NCI-H774 (cell line): ENCODE measurements at regions not wholly inside any gene's neighbourhood (a gene's known extent, or its start where the extent isn't known, plus 50 kb on each side); places are given as distances from the start of the nearest gene placed in this dataset.
"Not testable (repeated sequence)": the region's sequence is repeated elsewhere in the genome, so short reads cannot be mapped to it uniquely, and the experiment has no call there.

Experiments
- DNase-seq: peaks from one replicate; lab custom pipeline; 2025; lab: John Stamatoyannopoulos, UW

DNA sequence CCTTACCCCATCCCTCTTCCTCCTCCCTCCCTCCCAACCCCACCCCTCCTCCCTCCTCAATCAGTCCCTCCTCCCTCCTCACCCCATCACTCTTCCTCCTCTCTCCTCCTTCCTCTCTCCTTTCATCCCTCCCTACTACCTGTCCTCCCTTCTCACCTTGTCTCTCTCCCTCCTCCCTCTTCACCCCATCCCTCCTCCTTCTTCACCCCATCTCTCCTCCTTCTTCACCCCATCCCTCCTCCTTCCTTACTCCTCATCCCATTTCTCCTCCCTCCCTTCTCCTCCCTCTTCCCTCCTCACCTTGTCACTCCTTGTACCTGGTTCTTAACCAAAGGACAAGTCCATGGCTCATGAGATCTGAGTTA is 222.4 kb downstream of the TTLL2 start:
- no peak for DNase-seq

- DNase-seq = no peak
Measured at GRCh38 chr6:167547751-167548150, 222.9 kb downstream of the TTLL2 start.

DNA sequence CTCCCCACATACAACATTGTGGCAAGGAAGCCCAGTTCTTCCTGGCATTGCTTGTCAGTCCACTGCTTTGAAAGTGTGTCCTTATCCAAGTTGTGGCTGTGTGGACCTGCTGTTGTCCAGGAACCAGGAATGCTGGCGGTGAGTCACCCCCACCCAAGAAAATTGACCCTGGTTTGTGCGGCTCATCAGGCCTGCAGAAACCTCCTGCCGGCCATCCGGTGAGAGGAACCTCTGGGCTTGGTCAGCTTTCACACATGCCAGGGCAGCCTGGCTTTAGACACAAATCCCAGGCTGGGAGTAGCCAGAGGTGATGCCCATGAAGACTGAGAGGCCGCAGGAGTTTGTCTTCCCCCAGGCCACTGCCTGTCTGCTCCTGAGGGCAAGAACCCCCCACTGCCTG is 223.6 kb downstream of the TTLL2 start:
- DNase-seq = no peak

- no peak for DNase-seq
Measured at GRCh38 chr6:167549213-167549612, 224.3 kb downstream of the TTLL2 start.

DNA sequence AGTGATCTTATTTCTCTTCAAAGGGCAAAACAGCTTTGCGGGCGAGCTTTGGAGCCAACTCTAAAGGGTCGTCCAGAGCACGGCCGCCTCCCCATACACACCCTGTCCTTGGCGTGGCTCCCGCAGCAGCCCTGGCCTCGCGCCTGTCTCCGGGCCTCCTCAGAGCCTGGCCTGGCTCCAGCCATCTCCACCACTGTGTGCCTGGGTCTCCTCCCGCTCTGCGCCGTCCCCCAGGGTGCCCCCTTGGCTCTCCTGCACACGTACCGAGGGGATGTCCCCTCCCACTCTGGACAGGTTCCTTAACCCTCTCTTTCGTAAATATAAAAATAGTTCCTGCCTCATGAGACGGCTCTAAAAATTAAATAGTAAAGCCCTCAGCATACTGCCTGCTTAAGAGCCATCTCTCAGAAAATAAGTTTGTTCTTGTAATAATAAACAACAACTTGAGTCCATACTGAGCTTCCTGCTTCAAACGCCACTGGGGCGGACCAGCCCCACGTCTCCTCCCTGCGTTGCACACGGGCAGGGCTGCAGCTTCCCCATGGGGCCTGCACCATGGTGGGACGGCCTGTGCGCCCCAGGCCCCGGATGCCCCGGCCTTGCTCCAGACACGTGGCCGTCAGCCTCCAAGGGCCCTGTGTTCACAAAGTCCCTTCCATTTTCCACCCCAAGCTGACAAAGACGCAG is 226.2 kb downstream of the TTLL2 start:
- DNase-seq = no peak

DNA sequence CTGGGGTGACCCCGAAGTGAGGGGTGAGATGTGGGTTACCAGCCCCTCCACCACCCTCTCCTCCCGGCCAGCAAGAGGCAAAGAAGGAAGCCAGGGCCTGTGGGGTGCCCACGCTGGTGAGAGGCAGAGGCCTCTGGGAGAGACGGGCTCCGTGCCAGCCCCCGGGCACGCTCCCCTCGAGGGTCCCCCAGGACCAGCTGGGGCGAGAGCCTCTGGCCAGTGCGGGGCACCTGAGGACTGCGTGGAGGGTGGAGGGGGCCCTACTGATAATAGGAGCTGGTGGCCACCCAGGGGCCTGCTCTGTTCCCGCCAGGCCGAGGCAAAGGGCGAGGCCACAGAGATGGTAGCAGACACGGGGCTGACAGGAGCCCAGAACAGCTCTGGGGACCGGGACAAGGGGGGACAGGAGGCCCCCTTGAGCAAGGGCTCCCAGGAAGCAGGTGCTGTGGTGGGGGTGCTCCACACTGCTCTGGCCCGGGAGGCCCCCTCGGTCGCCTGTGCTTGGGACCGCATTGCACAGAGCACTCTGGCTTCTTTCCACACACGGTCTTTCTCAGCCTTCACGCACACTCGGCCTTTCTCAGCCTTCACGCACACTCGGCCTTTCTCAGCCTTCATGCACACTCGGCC is 226.9 kb downstream of the TTLL2 start:
- no peak for DNase-seq

DNA sequence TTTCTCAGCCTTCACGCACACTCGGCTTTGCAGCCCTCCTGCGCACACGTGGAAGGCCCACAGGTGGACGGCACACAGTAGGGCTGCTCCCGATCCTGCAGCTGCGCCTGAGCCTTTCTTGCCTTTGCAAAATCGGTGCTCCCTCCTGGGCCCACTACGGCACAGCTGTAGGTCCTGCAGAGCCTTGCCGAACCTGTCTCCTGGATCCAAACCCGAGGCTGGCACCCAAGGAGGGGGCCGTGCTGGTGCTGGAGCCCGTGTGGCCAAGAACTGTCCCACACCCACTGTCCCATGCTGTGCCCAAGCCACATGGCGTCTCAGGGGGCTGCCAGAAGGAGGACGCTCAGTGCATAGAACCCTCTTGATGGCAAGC is 227.4 kb downstream of the TTLL2 start:
- DNase-seq = no peak

DNA sequence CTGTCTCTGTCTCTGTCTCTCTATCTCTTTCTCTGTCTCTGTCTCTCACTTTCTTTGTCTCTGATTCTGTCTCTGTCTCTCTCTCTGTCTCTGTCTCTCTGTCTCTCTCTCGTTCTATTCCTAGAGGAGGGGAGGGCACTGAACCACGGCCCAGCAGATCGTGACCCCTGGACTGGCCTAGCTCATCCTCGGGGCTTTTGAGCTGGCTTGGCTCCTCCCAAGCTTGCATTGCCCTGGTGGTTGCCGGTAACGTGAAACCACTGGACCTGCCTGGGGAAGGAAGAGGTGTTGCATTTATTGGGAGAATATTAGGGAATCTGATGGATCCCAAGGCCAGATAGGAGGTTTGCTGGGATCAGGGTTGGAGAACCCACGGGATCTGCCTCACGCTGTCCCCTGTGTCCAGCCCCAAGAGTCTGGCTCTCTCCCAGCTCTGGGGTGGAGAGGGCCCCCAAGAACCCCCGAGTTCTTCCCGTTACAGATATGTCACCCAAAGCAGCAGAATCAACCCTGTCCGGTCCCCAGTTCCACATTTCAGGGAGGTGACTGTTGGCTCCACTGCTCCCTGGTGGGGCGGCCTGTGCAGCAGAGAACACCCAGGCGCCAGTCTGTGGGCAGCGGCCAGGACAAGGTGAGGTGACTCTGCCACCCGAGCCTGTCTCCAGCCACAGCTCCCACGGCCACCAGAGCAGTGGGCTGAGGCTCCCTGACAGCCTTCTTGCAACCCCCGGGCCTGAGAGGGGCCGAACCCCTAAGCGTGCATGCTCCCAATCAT is 228.3 kb downstream of the TTLL2 start:
- no peak for DNase-seq

- no peak for DNase-seq
Measured at GRCh38 chr6:167553736-167554119, 228.8 kb downstream of the TTLL2 start.

DNA sequence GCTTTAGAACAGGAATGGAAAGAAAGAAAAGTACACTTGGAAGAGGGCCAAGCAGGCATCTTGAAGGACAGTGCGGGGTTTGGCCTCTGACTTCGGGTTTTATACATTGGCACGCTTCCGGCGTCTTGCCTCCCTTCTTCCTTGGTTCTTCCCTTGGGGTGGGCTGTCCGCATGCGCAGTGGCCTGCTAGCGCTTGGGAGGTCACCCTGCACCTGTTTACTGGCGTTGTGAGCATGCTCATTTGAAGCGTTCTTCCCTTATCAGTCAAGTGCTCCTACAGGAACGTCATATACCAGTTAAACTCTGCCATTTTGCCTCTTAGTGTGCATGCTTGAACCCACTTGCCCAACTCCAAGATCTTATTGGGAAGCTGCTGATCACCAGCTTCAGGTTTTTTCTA is 230.0 kb downstream of the TTLL2 start:
- no peak for DNase-seq

DNA sequence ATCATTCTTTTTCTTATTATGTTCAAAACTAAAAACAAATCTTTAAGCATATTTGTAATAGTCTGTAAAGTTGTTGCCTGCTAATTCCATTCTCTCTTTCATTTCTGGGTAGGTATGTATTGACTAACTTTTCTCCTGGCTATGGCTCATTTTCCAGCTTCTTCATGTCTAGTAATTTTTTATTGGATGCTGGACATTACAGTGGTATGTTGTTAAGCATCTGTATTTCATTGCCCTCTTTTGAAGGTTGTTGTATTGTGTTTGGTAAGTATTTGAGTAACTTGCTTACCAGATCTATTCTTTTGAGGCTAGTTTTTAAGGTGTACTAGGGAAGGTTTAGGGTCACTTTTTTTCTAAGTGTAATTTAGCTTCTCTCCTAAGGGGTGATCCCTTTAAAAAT is 230.9 kb downstream of the TTLL2 start:
- no peak for DNase-seq

DNA sequence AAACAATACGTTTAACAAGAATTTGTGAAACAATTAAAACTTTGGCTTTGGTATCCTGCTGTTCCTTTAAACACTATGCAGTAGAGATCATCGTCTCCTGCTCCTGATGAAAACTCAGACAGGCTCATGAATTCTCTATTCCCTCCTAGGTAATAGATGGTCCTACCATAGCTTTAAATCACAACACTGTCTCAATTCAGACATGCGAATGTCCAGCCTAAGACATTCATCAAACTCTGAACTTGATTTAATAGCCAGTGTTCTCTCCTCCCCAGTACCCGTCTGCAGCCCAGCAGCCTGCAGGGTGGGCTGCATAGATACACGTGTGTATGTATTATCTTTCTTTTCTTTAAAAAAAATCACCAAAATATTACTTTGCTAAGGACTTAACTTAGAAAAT is 232.8 kb downstream of the TTLL2 start:
- DNase-seq = no peak

- no peak for DNase-seq
Measured at GRCh38 chr6:167558246-167559177, 233.6 kb downstream of the TTLL2 start.

GRCh38 chr6:167559675-167560479 is 235.0 kb downstream of the TTLL2 start:
- no peak for DNase-seq

DNA sequence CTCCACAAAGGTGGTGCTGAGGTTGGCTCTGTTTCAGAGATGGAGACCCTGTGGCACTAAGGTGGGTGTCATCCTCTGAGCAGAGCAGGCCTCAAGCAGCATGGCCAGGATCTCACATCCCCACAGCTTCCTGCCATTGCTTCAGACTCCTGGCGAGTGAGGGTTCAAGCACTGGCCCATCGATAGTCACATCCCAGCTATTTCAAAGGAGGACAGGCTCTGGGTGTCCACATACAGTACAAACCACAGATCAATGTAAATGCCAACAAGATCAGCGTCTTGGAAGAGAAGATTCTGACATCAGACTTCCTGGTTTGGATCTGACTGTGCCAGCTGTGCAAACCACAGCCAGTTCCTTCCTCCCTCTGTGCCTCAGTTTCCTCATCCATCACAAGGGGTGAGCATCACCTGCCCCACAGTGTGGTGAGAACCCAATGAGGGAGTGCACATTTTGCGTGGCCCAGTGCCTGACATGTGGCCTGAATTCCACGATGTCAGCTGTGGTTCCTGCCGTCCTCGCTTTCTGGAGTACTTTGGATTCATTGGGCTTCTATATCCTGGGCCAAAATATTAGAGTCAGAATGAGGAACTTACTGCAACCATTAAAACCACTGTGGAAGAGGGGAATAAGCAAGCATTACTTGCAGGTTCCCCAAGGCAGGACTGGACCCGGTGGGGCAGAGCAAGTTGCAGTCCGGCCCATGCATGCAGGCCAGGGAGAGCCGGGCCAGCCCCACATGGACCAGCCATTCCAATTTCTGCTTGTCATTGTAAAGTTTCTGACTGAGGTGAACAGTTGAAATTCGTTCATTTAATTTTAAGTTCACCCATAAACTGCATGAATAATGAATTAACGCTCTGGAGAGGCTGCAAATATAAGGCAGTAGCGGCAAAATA is 236.0 kb downstream of the TTLL2 start:
- DNase-seq = no peak

DNA sequence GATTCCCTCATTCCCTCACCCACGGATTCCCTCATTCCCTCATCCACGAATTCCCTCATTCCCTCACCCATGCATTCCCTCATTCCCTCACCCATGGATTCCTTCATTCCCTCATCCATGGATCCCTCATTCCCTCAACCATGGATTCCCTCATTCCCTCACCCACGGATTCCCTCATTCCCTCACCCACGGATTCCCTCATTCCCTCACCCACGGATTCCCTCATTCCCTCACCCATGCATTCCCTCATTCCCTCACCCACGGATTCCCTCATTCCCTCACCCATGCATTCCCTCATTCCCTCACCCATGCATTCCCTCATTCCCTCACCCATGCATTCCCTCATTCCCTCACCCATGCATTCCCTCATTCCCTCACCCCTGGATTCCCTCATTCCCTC is 238.0 kb downstream of the TTLL2 start:
- not testable (repeated sequence) for DNase-seq

- DNase-seq = no peak
Measured at GRCh38 chr6:167564416-167565250, 239.7 kb downstream of the TTLL2 start.

- no peak for DNase-seq
Measured at GRCh38 chr6:167565388-167565787, 240.5 kb downstream of the TTLL2 start.

GRCh38 chr6:167565884-167566599 is 241.2 kb downstream of the TTLL2 start:
- DNase-seq = no peak
